GM12878 (cell line): ENCODE measurements at regions not wholly inside any gene's neighbourhood (a gene's known extent, or its start where the extent isn't known, plus 50 kb on each side); places are given as distances from the start of the nearest gene placed in this dataset.

ENCODE experiments used
- MEF2A ChIP-seq: IDR thresholded peaks from 2 replicates; pipeline ENCODE4 v1.6.1; 2011; ENCODE audit warnings: low read depth, mild to moderate bottlenecking, low read length, moderate library complexity; ENCODE audit not compliant: insufficient read depth
- POU2F2 ChIP-seq: IDR thresholded peaks from 3 replicates; pipeline ENCODE4 v1.6.1; 2011; ENCODE audit warnings: low read depth, mild to moderate bottlenecking, low read length, borderline replicate concordance

- TF ChIP-seq MEF2A (no peak), POU2F2 (no peak)
These were observed 91.7 kb downstream of the ERMARD start for GRCh38 chr6:169843110-169843509.
